Spleen (tissue), 7 donors: ENCODE measurements at regions not wholly inside any gene's neighbourhood (a gene's known extent, or its start where the extent isn't known, plus 50 kb on each side); places are given as distances from the start of the nearest gene placed in this dataset.

Experiments
- CTCF ChIP-seq, 11 experiments: fragments of 200-600 bp in 7 of 11; fragments of 450-650 bp in 4 of 11; sonication (generic) in 4 of 11; IDR thresholded peaks in 8 of 11; conservative IDR thresholded peaks in 3 of 11; 1 replicate in 7 of 11; 2 replicates in 4 of 11; pipeline versions ENCODE4 v1.4.0 to v1.8.0; 2016 to 2021; ENCODE audit warnings: antibody characterized with exemption in 11 of 11, inconsistent platforms in 4 of 11, mild to moderate bottlenecking in 1 of 11
- POLR2A ChIP-seq, 3 donors: fragments of 450-650 bp; IDR thresholded peaks; one replicate each; pipeline ENCODE4 v1.5.1; 2017; ENCODE audit warnings: antibody characterized with exemption in 3 of 3, mild to moderate bottlenecking in 1 of 3
- donor health status: DM: no; HTN: no; CAD: no; lungs with moderate emphysema.
- donor health status: DM: no; HTN: no; CAD: no.
- donor health status: DM: no; HTN: no; CAD: no.

DNA sequence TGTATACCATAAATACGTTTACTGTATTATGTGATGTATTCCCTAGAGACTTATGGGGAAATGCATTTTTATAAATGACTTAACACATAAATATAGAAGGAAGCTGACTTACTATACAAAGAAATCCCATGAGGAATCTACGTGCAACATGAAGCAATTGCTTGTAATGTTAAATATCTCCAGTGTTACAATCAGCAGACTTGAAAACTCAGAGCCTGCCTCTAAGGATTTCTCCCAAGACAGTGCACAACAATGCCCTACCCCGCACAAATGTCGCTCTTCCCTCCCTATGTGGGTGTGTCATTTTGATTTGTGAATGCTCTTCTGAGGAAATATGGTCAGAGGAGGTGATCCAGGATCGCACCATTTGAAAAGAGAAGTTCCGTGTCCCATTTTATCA, 629.0 kb downstream of the NR2F2 start:
- TF ChIP-seq CTCF (IDR thresholded peaks at IDR 0.05 in 8 of 11, conservative IDR thresholded peaks at IDR 0.05 in 3 of 11) (no peak), POLR2A (IDR thresholded peaks at IDR 0.05) (no peak)
